ENCODE measurements at regions not wholly inside any gene's neighbourhood (a gene's known extent, or its start where the extent isn't known, plus 50 kb on each side); places are given as distances from the start of the nearest gene placed in this dataset.
A peak's percentile ranks its signal among the peaks of the same experiment; 100 is the strongest.

GRCh38 chr5:82684165-82684564, 393.0 kb downstream of the TMEM167A start:
- no peak for DNase-seq (ENCODE audit: low read depth, low spot score)
- Mint-ChIP-seq H3K36me3 (ENCODE audit: low read depth) (no peaks in the 10 kb centered on the region), H3K4me3 (no peak overlapping the region), H3K9me3 (peaks cover 5% of the 10 kb centered on the region), H3K27me3 (ENCODE audit: low read depth) (no peaks in the 10 kb centered on the region), H3K4me1 (peaks cover 5% of the 10 kb centered on the region), H3K27ac (ENCODE audit: unreplicated experiment) (no peak overlapping the region)
- TF ChIP-seq, protein P1, sequence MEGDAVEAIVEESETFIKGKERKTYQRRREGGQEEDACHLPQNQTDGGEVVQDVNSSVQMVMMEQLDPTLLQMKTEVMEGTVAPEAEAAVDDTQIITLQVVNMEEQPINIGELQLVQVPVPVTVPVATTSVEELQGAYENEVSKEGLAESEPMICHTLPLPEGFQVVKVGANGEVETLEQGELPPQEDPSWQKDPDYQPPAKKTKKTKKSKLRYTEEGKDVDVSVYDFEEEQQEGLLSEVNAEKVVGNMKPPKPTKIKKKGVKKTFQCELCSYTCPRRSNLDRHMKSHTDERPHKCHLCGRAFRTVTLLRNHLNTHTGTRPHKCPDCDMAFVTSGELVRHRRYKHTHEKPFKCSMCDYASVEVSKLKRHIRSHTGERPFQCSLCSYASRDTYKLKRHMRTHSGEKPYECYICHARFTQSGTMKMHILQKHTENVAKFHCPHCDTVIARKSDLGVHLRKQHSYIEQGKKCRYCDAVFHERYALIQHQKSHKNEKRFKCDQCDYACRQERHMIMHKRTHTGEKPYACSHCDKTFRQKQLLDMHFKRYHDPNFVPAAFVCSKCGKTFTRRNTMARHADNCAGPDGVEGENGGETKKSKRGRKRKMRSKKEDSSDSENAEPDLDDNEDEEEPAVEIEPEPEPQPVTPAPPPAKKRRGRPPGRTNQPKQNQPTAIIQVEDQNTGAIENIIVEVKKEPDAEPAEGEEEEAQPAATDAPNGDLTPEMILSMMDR (conservative IDR thresholded peaks at IDR 0.05), result no peak

DNA sequence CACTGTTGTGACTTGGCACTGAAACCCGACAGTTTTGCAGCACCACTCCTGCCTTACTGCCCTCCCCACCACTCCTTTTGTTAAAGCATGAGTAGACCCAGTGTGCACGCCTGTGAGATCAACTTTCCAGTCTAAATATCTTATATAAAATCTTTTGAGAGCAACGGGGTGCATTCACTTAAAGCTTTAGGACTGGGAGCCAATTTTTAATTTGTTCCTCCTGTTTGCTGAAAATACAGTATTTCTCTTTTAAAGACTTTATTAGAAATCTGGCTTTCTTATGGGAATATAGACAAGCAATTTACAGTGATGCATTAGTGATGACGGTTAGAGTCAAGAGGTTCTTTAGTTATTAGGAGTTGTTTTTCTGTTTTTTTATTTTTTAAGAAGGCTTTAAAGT, 397.5 kb downstream of the TMEM167A start:
- Mint-ChIP-seq H3K4me3 (no peak overlapping the region), H3K27ac (ENCODE audit: unreplicated experiment) (peak overlapping the region; percentile 50), H3K36me3 (ENCODE audit: low read depth) (no peaks in the 10 kb centered on the region), H3K4me1 (peaks cover 5% of the 10 kb centered on the region), H3K9me3 (peaks cover 5% of the 10 kb centered on the region), H3K27me3 (ENCODE audit: low read depth) (no peaks in the 10 kb centered on the region)
- DNase-seq (ENCODE audit: low read depth, low spot score), result no peak
- TF ChIP-seq, protein P1 (conservative IDR thresholded peaks at IDR 0.05), result no peak

DNA sequence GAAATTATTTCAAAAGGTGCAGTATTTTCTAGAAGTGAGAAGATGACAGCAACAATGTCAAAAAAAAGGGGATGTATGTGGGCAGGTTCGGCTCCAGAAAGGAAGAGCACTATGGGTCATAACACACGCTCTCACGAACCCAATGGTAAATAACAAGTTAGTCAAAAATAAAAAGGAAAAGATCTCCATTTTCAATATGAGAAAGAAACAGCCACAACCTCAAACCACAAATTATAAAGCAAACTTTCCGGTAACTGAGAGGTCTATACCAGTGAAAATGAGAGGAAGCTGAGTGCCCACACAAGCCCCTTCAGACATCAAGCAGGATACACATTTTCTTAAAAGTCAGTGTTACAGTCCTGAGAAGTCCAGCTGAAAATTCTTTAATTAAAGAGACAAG, 398.5 kb upstream of the RPS23 start:
- TF ChIP-seq, protein P1 (conservative IDR thresholded peaks at IDR 0.05), result no peak
- Mint-ChIP-seq H3K4me3 (no peak overlapping the region), H3K27ac (ENCODE audit: unreplicated experiment) (no peak overlapping the region), H3K36me3 (ENCODE audit: low read depth) (no peaks in the 10 kb centered on the region), H3K9me3 (peaks cover 3% of the 10 kb centered on the region), H3K27me3 (ENCODE audit: low read depth) (no peaks in the 10 kb centered on the region), H3K4me1 (peaks cover 16% of the 10 kb centered on the region)
- no peak for DNase-seq (ENCODE audit: low read depth, low spot score)

GRCh38 chr5:82674671-82675070, 396.5 kb upstream of the RPS23 start:
- Mint-ChIP-seq H3K4me3 (no peak overlapping the region), H3K27ac (ENCODE audit: unreplicated experiment) (no peak overlapping the region), H3K36me3 (ENCODE audit: low read depth) (no peaks in the 10 kb centered on the region), H3K9me3 (peaks cover 3% of the 10 kb centered on the region), H3K27me3 (ENCODE audit: low read depth) (no peaks in the 10 kb centered on the region), H3K4me1 (peaks cover 26% of the 10 kb centered on the region)
- TF ChIP-seq, protein P1 (conservative IDR thresholded peaks at IDR 0.05), result no peak
- no peak for DNase-seq (ENCODE audit: low read depth, low spot score)

GRCh38 chr5:82673057-82673809, 395.1 kb upstream of the RPS23 start:
- Mint-ChIP-seq H3K4me3 (no peak overlapping the region), H3K27ac (ENCODE audit: unreplicated experiment) (peak overlapping the region; percentile 61), H3K9me3 (peaks cover 6% of the 10 kb centered on the region), H3K36me3 (ENCODE audit: low read depth) (no peaks in the 10 kb centered on the region), H3K4me1 (peaks cover 31% of the 10 kb centered on the region), H3K27me3 (ENCODE audit: low read depth) (no peaks in the 10 kb centered on the region)
- no peak for DNase-seq (ENCODE audit: low read depth, low spot score)
- TF ChIP-seq, protein P1 (conservative IDR thresholded peaks at IDR 0.05), result no peak

All from neural crest cell (in vitro differentiated cells).